ENCODE measurements at regions not wholly inside any gene's neighbourhood (a gene's known extent, or its start where the extent isn't known, plus 50 kb on each side); places are given as distances from the start of the nearest gene placed in this dataset.

DNA sequence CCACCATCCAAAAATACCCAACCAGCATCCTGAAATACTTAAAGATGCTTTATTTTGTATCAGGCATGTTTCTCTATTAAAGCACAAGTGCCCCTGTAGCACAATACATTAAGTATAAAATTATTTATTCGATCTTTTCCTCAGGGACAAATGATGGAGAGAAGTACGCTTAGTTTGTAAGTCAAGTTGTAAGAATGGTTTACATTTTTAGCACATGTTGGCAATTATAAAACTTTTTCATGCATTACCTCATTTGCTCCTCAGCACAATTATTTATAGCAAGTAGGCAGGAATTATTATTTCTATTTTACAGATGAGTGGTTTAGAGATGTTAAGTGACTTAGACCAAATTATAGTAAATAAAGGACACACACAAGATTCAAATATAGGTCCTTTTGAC lies 232.6 kb upstream of the HTR2A start:
- Histone ChIP-seq H3K4me3 (no peak overlapping the region), H3K27me3 (no peaks in the 10 kb centered on the region), H3K4me1 (no peaks in the 10 kb centered on the region), H3K36me3 (no peaks in the 10 kb centered on the region), H3K27ac (no peak overlapping the region), H3K9me3 (no peaks in the 10 kb centered on the region)
- intact Hi-C loops (cut with DNase I; ENCODE audit: low total_unique reads), result no loop called here
- no peak for DNase-seq (ENCODE audit: low spot score in 2 of 2)
- TF ChIP-seq POLR2A (IDR thresholded peaks at IDR 0.05), result no peak
- TF ChIP-seq POLR2AphosphoS5 (IDR thresholded peaks at IDR 0.05), result no peak
- TF ChIP-seq, protein P1, sequence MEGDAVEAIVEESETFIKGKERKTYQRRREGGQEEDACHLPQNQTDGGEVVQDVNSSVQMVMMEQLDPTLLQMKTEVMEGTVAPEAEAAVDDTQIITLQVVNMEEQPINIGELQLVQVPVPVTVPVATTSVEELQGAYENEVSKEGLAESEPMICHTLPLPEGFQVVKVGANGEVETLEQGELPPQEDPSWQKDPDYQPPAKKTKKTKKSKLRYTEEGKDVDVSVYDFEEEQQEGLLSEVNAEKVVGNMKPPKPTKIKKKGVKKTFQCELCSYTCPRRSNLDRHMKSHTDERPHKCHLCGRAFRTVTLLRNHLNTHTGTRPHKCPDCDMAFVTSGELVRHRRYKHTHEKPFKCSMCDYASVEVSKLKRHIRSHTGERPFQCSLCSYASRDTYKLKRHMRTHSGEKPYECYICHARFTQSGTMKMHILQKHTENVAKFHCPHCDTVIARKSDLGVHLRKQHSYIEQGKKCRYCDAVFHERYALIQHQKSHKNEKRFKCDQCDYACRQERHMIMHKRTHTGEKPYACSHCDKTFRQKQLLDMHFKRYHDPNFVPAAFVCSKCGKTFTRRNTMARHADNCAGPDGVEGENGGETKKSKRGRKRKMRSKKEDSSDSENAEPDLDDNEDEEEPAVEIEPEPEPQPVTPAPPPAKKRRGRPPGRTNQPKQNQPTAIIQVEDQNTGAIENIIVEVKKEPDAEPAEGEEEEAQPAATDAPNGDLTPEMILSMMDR (IDR thresholded peaks at IDR 0.05), result no peak

DNA sequence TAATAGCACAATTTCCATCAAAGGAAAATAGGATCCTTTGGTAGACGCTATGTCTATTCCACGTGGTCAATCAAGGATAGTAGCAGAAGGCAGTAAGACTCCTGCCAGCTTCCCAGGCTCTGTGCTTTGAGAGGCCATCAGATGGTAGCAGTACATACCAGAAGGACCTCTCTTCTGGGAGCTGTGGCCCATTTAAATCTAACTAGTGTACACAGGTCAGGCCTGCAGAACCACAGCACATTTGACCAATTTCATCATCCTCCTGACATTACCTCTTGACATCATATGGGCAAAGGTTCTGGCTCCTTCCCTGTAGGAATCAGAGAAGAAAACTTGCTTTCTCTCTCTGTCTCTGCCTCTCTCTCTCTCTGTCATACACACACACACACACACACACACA lies 229.6 kb upstream of the HTR2A start:
- intact Hi-C loops (cut with DNase I; ENCODE audit: low total_unique reads), result no loop called here

DNA sequence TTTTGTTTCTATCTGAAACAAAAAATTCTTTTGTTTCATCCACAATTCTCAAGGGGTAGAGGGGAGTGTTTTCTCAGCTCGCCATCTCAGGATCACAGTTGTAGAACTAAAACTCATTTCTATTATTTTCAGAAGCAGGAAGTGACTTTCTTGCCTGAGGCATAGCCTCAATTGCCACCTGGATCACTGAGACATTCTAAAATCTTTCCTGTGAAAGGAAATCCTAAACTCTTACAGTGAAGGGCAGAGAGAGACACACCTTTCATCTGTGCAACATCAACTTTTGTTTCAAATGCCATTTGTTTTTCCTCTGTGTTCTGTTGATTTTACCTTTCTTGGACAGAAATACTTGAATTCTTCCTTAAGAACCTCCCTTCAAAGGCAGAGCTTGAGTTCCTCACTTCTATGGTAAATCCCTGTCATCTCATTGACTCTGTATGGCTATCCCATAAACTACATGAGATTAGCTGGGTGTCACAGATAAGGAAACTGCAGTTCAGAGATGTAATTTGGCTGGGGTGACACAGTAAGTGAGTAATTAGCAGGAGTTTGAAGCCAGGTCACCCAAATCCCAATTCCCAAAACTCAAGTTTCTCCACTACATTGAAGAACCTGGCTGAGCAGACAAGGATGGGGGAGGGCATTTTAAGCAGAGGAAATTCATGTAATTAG lies 224.4 kb upstream of the HTR2A start:
- DNase-seq (ENCODE audit: low spot score in 2 of 2), result no peak
- Histone ChIP-seq H3K4me3 (no peak overlapping the region), H3K36me3 (no peaks in the 10 kb centered on the region), H3K27me3 (no peaks in the 10 kb centered on the region), H3K4me1 (no peaks in the 10 kb centered on the region), H3K9me3 (no peaks in the 10 kb centered on the region), H3K27ac (no peak overlapping the region)
- intact Hi-C loops (cut with DNase I; ENCODE audit: low total_unique reads), result no loop called here
- TF ChIP-seq POLR2A (IDR thresholded peaks at IDR 0.05) (no peak), POLR2AphosphoS5 (IDR thresholded peaks at IDR 0.05) (no peak)
- TF ChIP-seq, protein P1 (IDR thresholded peaks at IDR 0.05), result no peak

More for the DNA sequence above, 229.6 kb upstream of the HTR2A start:
- Histone ChIP-seq H3K27ac (no peak overlapping the region), H3K4me1 (no peaks in the 10 kb centered on the region), H3K36me3 (no peaks in the 10 kb centered on the region), H3K9me3 (no peaks in the 10 kb centered on the region), H3K27me3 (no peaks in the 10 kb centered on the region), H3K4me3 (no peak overlapping the region)
- TF ChIP-seq, protein P1 (IDR thresholded peaks at IDR 0.05), result no peak
- no peak for TF ChIP-seq POLR2AphosphoS5 (IDR thresholded peaks at IDR 0.05)
- no peak for TF ChIP-seq POLR2A (IDR thresholded peaks at IDR 0.05)
- DNase-seq (ENCODE audit: low spot score in 2 of 2), result no peak

DNA sequence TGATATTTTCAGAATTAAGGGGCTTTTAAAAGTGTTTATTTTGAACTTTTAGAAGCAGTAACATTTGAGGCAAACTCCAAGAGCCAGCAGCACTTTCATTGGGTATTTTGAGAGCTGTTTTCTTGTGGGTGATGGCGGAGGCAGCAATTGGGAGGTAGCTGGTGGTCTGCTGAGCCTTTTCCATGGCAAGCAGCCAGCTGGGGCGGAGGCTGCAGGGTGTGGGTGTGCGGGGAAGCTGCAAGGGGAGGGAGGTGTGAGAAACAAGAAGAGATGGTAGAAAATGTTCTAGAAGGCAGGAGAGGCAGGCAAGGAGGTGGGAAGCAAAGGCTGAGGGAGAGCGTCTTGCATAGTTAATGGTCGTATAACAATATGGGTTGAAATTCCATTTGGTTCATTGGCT lies 223.4 kb upstream of the HTR2A start:
- Histone ChIP-seq H3K27me3 (no peaks in the 10 kb centered on the region), H3K9me3 (no peaks in the 10 kb centered on the region), H3K4me1 (no peaks in the 10 kb centered on the region), H3K4me3 (no peak overlapping the region), H3K27ac (no peak overlapping the region), H3K36me3 (no peaks in the 10 kb centered on the region)
- intact Hi-C loops (cut with DNase I; ENCODE audit: low total_unique reads), result no loop called here
- no peak for TF ChIP-seq POLR2A (IDR thresholded peaks at IDR 0.05)
- TF ChIP-seq, protein P1 (IDR thresholded peaks at IDR 0.05), result no peak
- TF ChIP-seq POLR2AphosphoS5 (IDR thresholded peaks at IDR 0.05), result no peak
- DNase-seq (ENCODE audit: low spot score in 2 of 2), result no peak

DNA sequence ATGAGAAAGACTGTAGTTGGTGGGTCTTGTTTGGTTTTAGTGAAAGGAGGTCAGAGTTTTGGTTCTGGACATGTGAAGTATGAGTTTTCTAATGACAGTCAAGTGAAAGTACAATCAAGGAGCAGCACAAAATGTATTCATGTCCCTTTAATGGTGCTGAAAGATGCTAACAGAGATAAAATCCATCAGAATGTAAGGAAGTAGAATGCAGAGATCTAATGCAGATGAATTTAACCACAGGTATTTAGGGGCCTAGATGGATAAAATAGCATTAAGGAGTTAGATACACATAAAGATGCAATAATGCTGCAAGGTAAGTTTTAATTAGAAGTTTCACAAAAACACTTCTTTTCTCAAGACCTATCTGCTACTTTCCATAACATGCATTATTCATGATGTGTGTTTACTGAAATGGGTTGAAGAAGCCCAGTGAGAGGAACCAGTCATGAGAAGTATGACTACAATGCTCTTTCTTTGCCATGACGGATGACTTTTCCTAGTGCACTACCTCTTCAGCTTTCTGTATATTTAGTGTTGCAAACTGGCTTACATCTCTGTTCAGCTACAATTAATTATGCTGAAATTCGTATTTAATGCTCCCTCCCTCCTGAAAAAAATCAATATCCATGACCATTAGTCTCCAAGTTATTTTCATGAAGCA lies 222.9 kb upstream of the HTR2A start:
- Histone ChIP-seq H3K4me3 (no peak overlapping the region), H3K27me3 (no peaks in the 10 kb centered on the region), H3K9me3 (no peaks in the 10 kb centered on the region), H3K4me1 (no peaks in the 10 kb centered on the region), H3K27ac (no peak overlapping the region), H3K36me3 (no peaks in the 10 kb centered on the region)
- intact Hi-C loops (cut with DNase I; ENCODE audit: low total_unique reads), result no loop called here
- TF ChIP-seq, protein P1 (IDR thresholded peaks at IDR 0.05), result no peak
- TF ChIP-seq POLR2AphosphoS5 (IDR thresholded peaks at IDR 0.05), result no peak
- TF ChIP-seq POLR2A (IDR thresholded peaks at IDR 0.05), result no peak
- DNase-seq (ENCODE audit: low spot score in 2 of 2), result no peak
